ENCODE measurements at regions not wholly inside any gene's neighbourhood (a gene's known extent, or its start where the extent isn't known, plus 50 kb on each side); places are given as distances from the start of the nearest gene placed in this dataset.
"Not testable (repeated sequence)": the region's sequence is repeated elsewhere in the genome, so short reads cannot be mapped to it uniquely, and the experiment has no call there.

GRCh38 chr14:82798276-82798675, 1264.6 kb upstream of the SEL1L start:
- no peaks in the 10 kb centered on the region for H3K36me3 ChIP-seq (ENCODE audit: control insufficient read depth in 4 of 4, insufficient read depth in 4 of 4, low read length in 4 of 4)
- H3K9me3 ChIP-seq (ENCODE audit: control insufficient read depth in 4 of 4, insufficient read depth in 3 of 4, low read length in 3 of 4), result no peaks in the 10 kb centered on the region
- no peak overlapping the region for H3K27ac ChIP-seq (ENCODE audit: low read depth in 1 of 2, low read length in 1 of 2)
- ATAC-seq (ENCODE audit: insufficient read depth, low FRiP score), result no peak
- H3K27me3 ChIP-seq (ENCODE audit: control insufficient read depth in 3 of 3, insufficient read depth in 3 of 3, low read length in 2 of 3), result no peaks in the 10 kb centered on the region
- TF ChIP-seq, protein P1, sequence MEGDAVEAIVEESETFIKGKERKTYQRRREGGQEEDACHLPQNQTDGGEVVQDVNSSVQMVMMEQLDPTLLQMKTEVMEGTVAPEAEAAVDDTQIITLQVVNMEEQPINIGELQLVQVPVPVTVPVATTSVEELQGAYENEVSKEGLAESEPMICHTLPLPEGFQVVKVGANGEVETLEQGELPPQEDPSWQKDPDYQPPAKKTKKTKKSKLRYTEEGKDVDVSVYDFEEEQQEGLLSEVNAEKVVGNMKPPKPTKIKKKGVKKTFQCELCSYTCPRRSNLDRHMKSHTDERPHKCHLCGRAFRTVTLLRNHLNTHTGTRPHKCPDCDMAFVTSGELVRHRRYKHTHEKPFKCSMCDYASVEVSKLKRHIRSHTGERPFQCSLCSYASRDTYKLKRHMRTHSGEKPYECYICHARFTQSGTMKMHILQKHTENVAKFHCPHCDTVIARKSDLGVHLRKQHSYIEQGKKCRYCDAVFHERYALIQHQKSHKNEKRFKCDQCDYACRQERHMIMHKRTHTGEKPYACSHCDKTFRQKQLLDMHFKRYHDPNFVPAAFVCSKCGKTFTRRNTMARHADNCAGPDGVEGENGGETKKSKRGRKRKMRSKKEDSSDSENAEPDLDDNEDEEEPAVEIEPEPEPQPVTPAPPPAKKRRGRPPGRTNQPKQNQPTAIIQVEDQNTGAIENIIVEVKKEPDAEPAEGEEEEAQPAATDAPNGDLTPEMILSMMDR (IDR thresholded peaks at IDR 0.05; ENCODE audit: control extremely low read depth, extremely low read depth), result no peak
- H3K4me1 ChIP-seq (ENCODE audit: control insufficient read depth in 5 of 5, insufficient read depth in 5 of 5, low read length in 5 of 5), result no peaks in the 10 kb centered on the region
- no peak overlapping the region for H3K9ac ChIP-seq (ENCODE audit: insufficient read depth in 1 of 2, low read length in 2 of 2)
- WGBS, 2 donors, result 81% methylated on average over 1 of the region's 1 CpG
- H3K4me3 ChIP-seq, result no peak overlapping the region
- DNase-seq, result no peak

GRCh38 chr14:82805892-82806825, 1272.5 kb upstream of the SEL1L start:
- Histone ChIP-seq H3K27ac (ENCODE audit: low read depth in 1 of 2, low read length in 1 of 2) (no peak overlapping the region), H3K4me3 (no peak overlapping the region), H3K4me1 (ENCODE audit: control insufficient read depth in 5 of 5, insufficient read depth in 5 of 5, low read length in 5 of 5) (no peaks in the 10 kb centered on the region), H3K9me3 (ENCODE audit: control insufficient read depth in 4 of 4, insufficient read depth in 3 of 4, low read length in 3 of 4) (no peaks in the 10 kb centered on the region), H3K36me3 (ENCODE audit: control insufficient read depth in 4 of 4, insufficient read depth in 4 of 4, low read length in 4 of 4) (no peaks in the 10 kb centered on the region), H3K9ac (ENCODE audit: insufficient read depth in 1 of 2, low read length in 2 of 2) (no peak overlapping the region), H3K27me3 (ENCODE audit: control insufficient read depth in 3 of 3, insufficient read depth in 3 of 3, low read length in 2 of 3) (no peaks in the 10 kb centered on the region)
- ATAC-seq (ENCODE audit: insufficient read depth, low FRiP score), result no peak
- TF ChIP-seq, protein P1 (IDR thresholded peaks at IDR 0.05; ENCODE audit: control extremely low read depth, extremely low read depth), result no peak
- no peak for DNase-seq
- 68 to 74% methylated on average over 7 of the region's 7 CpGs for WGBS, 2 donors

DNA sequence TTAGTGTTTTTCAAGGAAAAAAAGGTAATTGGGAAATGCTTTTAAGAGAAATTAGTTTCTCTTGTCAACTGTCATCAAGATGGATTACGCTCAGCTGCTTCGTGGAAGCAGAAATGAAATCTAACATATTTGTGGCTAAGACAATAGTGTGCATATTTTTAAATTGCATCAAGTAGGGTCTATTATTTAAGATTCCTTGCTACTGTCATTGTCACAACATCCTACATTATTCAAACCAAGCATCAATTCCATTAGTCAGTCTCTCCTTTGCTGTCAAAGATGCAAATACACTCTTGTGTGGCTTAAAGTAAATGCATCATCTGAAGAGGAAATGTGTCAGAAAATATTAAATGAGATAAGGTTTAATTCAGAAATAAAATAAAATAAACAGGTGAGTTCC, 1277.6 kb upstream of the SEL1L start:
- H3K9me3 ChIP-seq (ENCODE audit: control insufficient read depth in 4 of 4, insufficient read depth in 3 of 4, low read length in 3 of 4), result peaks cover 0 to 2% (median 0%) of the 10 kb centered on the region in 4 donors
- WGBS, 2 donors, result 87 to 90% methylated on average over 2 of the region's 2 CpGs
- no peaks in the 10 kb centered on the region for H3K36me3 ChIP-seq (ENCODE audit: control insufficient read depth in 4 of 4, insufficient read depth in 4 of 4, low read length in 4 of 4)
- H3K27ac ChIP-seq (ENCODE audit: low read depth in 1 of 2, low read length in 1 of 2), result no peak overlapping the region
- TF ChIP-seq, protein P1 (IDR thresholded peaks at IDR 0.05; ENCODE audit: control extremely low read depth, extremely low read depth), result no peak
- DNase-seq (no peak), ATAC-seq (ENCODE audit: insufficient read depth, low FRiP score) (no peak)
- no peaks in the 10 kb centered on the region for H3K4me1 ChIP-seq (ENCODE audit: control insufficient read depth in 5 of 5, insufficient read depth in 5 of 5, low read length in 5 of 5)
- no peaks in the 10 kb centered on the region for H3K27me3 ChIP-seq (ENCODE audit: control insufficient read depth in 3 of 3, insufficient read depth in 3 of 3, low read length in 2 of 3)
- no peak overlapping the region for H3K9ac ChIP-seq (ENCODE audit: insufficient read depth in 1 of 2, low read length in 2 of 2)
- no peak overlapping the region for H3K4me3 ChIP-seq

- WGBS, 2 donors, result 96 to 97% methylated on average over 18 to 28 of the region's 28 CpGs
- H3K9ac ChIP-seq (ENCODE audit: insufficient read depth in 1 of 2, low read length in 2 of 2); H3K4me3 ChIP-seq; H3K36me3 ChIP-seq (ENCODE audit: control insufficient read depth in 4 of 4, insufficient read depth in 4 of 4, low read length in 4 of 4); H3K27me3 ChIP-seq (ENCODE audit: control insufficient read depth in 3 of 3, insufficient read depth in 3 of 3, low read length in 2 of 3); DNase-seq; H3K9me3 ChIP-seq (ENCODE audit: control insufficient read depth in 4 of 4, insufficient read depth in 3 of 4, low read length in 3 of 4); H3K27ac ChIP-seq (ENCODE audit: low read depth in 1 of 2, low read length in 1 of 2); ATAC-seq (ENCODE audit: insufficient read depth, low FRiP score); H3K4me1 ChIP-seq (ENCODE audit: control insufficient read depth in 5 of 5, insufficient read depth in 5 of 5, low read length in 5 of 5): not testable (repeated sequence)
Measured at GRCh38 chr14:82814339-82814738, 1280.7 kb upstream of the SEL1L start.
